DND-41 (cell line): ENCODE measurements at regions not wholly inside any gene's neighbourhood (a gene's known extent, or its start where the extent isn't known, plus 50 kb on each side); places are given as distances from the start of the nearest gene placed in this dataset.

ENCODE experiments used
- ATAC-seq: fragments of 200-7000 bp; cut with Tn5 transposase; 3 replicates; pipeline ENCODE4 v1.9.1; 2021; ENCODE audit warnings: low read depth; ENCODE audit not compliant: insufficient read depth
- DNase-seq: peaks from one replicate; pipeline ENCODE4 v3.0.0-alpha.2; 2020
- H2AFZ ChIP-seq: 2 replicates; pipeline ENCODE4 v1.6.0; 2012; ENCODE audit warnings: low read depth, low read length
- H3K27ac ChIP-seq: 2 replicates; pipeline ENCODE4 v1.5.1; 2012; ENCODE audit warnings: low read length, inconsistent platforms
- H3K27me3 ChIP-seq: fragments of 200-600 bp; sonication (generic); 2 replicates; pipeline ENCODE4 v1.6.0; 2012; ENCODE audit warnings: low read length, mild to moderate bottlenecking, inconsistent platforms; ENCODE audit not compliant: insufficient read depth, poor library complexity
- H3K36me3 ChIP-seq: 2 replicates; pipeline ENCODE4 v1.5.1; 2012; ENCODE audit warnings: low read length, inconsistent platforms; ENCODE audit not compliant: insufficient read depth
- H3K4me1 ChIP-seq: 2 replicates; pipeline ENCODE4 v1.5.1; 2012; ENCODE audit warnings: mild to moderate bottlenecking, low read length; ENCODE audit not compliant: insufficient read depth
- H3K4me2 ChIP-seq: 2 replicates; pipeline ENCODE4 v1.6.0; 2012; ENCODE audit warnings: mild to moderate bottlenecking, moderate library complexity, low read length, inconsistent platforms; ENCODE audit not compliant: insufficient read depth
- H3K4me3 ChIP-seq, 2 experiments: fragments of 200-600 bp in 1 of 2; shearing (Covaris generic) in 1 of 2; 2 replicates each; pipeline ENCODE4 v1.5.1; 2012 to 2016; ENCODE audit warnings: inconsistent platforms in 2 of 2, low read length in 2 of 2, mild to moderate bottlenecking in 2 of 2, low read depth in 1 of 2, moderate library complexity in 1 of 2
- H3K79me2 ChIP-seq: 2 replicates; pipeline ENCODE4 v1.6.0; 2012; ENCODE audit warnings: low read length, inconsistent platforms; ENCODE audit not compliant: insufficient read depth
- H3K9ac ChIP-seq: 2 replicates; pipeline ENCODE4 v1.6.0; 2012; ENCODE audit warnings: low read depth, mild to moderate bottlenecking, inconsistent platforms, low read length, moderate library complexity
- H3K9me3 ChIP-seq: 2 replicates; pipeline ENCODE4 v1.5.1; 2012; ENCODE audit warnings: low read length, moderate library complexity, mild to moderate bottlenecking, inconsistent platforms; ENCODE audit not compliant: insufficient read depth, severe bottlenecking
- H4K20me1 ChIP-seq: 2 replicates; pipeline ENCODE4 v1.6.0; 2012; ENCODE audit warnings: low read length; ENCODE audit not compliant: insufficient read depth
- CTCF ChIP-seq: IDR thresholded peaks from 2 replicates; pipeline ENCODE4 v1.5.1; 2012; ENCODE audit warnings: borderline replicate concordance, low read length, moderate library complexity, mild to moderate bottlenecking; ENCODE audit not compliant: poor library complexity, severe bottlenecking; ENCODE audit errors: extremely low read depth
- EZH2 ChIP-seq: IDR thresholded peaks from 3 replicates; pipeline ENCODE4 v1.6.1; 2012; ENCODE audit warnings: borderline replicate concordance, low read depth, mild to moderate bottlenecking, moderate library complexity, low read length, inconsistent platforms; ENCODE audit not compliant: severe bottlenecking

DNA sequence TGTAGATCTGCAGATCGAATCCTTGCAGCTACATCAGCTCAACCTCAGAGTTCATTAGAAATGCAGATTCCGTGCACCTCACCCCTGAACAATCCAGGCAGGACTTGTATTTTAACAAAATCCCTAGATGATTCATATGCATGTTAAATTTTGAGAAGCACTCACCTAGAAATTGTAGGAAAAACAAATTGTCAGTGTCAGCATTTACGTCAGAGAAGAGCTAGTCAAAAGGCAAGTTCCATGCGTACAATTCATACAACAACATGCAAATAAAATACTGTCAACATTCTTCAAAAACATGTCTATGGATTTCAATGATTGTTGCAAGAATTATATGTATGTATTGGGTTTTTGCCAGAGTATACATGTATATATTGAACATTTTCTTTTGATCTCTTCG is 504.5 kb downstream of the NLGN4X start:
- Histone ChIP-seq H3K9me3 (no peaks in the 10 kb centered on the region), H2AFZ (no peak overlapping the region), H3K27me3 (no peaks in the 10 kb centered on the region), H4K20me1 (no peaks in the 10 kb centered on the region), H3K36me3 (no peaks in the 10 kb centered on the region), H3K79me2 (no peaks in the 10 kb centered on the region), H3K4me2 (no peak overlapping the region), H3K4me3 (no peak overlapping the region), H3K27ac (no peak overlapping the region), H3K4me1 (no peaks in the 10 kb centered on the region), H3K9ac (no peak overlapping the region)
- no peak for DNase-seq
- no peak for ATAC-seq
- TF ChIP-seq EZH2 (no peak), CTCF (no peak)

GRCh38 chrX:5718651-5719050 is 510.0 kb downstream of the NLGN4X start:
- no peaks in the 10 kb centered on the region for H3K9me3 ChIP-seq
- H4K20me1 ChIP-seq, result no peaks in the 10 kb centered on the region
- H3K27ac ChIP-seq, result no peak overlapping the region
- no peaks in the 10 kb centered on the region for H3K36me3 ChIP-seq
- H3K79me2 ChIP-seq, result no peaks in the 10 kb centered on the region
- H2AFZ ChIP-seq, result no peak overlapping the region
- H3K4me2 ChIP-seq, result no peak overlapping the region
- no peak for DNase-seq
- H3K4me3 ChIP-seq, result no peak overlapping the region
- H3K9ac ChIP-seq, result no peak overlapping the region
- no peak for ATAC-seq
- TF ChIP-seq CTCF (no peak), EZH2 (no peak)
- no peaks in the 10 kb centered on the region for H3K27me3 ChIP-seq
- H3K4me1 ChIP-seq, result no peaks in the 10 kb centered on the region

GRCh38 chrX:5716666-5717065 is 512.0 kb downstream of the NLGN4X start:
- Histone ChIP-seq H3K9ac (no peak overlapping the region), H3K4me2 (no peak overlapping the region), H3K4me1 (no peaks in the 10 kb centered on the region), H3K4me3 (no peak overlapping the region), H3K36me3 (no peaks in the 10 kb centered on the region), H3K79me2 (no peaks in the 10 kb centered on the region), H3K27me3 (no peaks in the 10 kb centered on the region), H3K9me3 (no peaks in the 10 kb centered on the region), H4K20me1 (no peaks in the 10 kb centered on the region), H3K27ac (no peak overlapping the region), H2AFZ (no peak overlapping the region)
- no peak for DNase-seq
- TF ChIP-seq CTCF, result no peak
- no peak for ATAC-seq

GRCh38 chrX:5708251-5708650 is 520.4 kb downstream of the NLGN4X start:
- H3K9me3 ChIP-seq, result no peaks in the 10 kb centered on the region
- no peaks in the 10 kb centered on the region for H3K36me3 ChIP-seq
- no peaks in the 10 kb centered on the region for H3K27me3 ChIP-seq
- no peak overlapping the region for H3K4me2 ChIP-seq
- no peak overlapping the region for H2AFZ ChIP-seq
- TF ChIP-seq CTCF (no peak), EZH2 (no peak)
- H3K79me2 ChIP-seq, result no peaks in the 10 kb centered on the region
- no peak overlapping the region for H3K4me3 ChIP-seq
- no peak for DNase-seq
- H3K27ac ChIP-seq, result no peak overlapping the region
- no peaks in the 10 kb centered on the region for H3K4me1 ChIP-seq
- H4K20me1 ChIP-seq, result no peaks in the 10 kb centered on the region
- ATAC-seq, result no peak
- H3K9ac ChIP-seq, result no peak overlapping the region
